ENCODE measurements at regions not wholly inside any gene's neighbourhood (a gene's known extent, or its start where the extent isn't known, plus 50 kb on each side); places are given as distances from the start of the nearest gene placed in this dataset.

- TF ChIP-seq CTCF (IDR thresholded peaks at IDR 0.05) (no peak), EZH2 (IDR thresholded peaks at IDR 0.05; ENCODE audit: borderline replicate concordance, insufficient read depth, low read depth, low read length, poor library complexity, severe bottlenecking) (no peak)
Observed at GRCh38 chr6:105791583-105792318, 294.4 kb upstream of the PRDM1 start.
